CD14-positive monocyte (primary cell): ENCODE measurements at regions not wholly inside any gene's neighbourhood (a gene's known extent, or its start where the extent isn't known, plus 50 kb on each side); places are given as distances from the start of the nearest gene placed in this dataset.

Experiments used
- DNase-seq, 3 donors: peaks; one replicate each; pipeline ENCODE4 v3.0.0-alpha.2; 2011 to 2022
- H2AFZ ChIP-seq: 2 replicates; pipeline ENCODE4 v1.6.0; 2012; ENCODE audit warnings: mild to moderate bottlenecking, low read depth, low read length, inconsistent platforms; ENCODE audit not compliant: insufficient read depth, poor library complexity, severe bottlenecking
- H3K27ac ChIP-seq, 2 donors: 1 replicate in 1 of 2; 2 replicates in 1 of 2; pipeline ENCODE4 v1.5.1; 2012 to 2013; ENCODE audit warnings: low read length in 2 of 2, control low read depth in 1 of 2, inconsistent platforms in 1 of 2, low read depth in 1 of 2, mild to moderate bottlenecking in 1 of 2
- H3K27me3 ChIP-seq, 2 donors: one replicate each; pipeline versions ENCODE4 v1.6.0 to v1.6.1; 2011 to 2013; ENCODE audit warnings: low read length in 2 of 2; ENCODE audit not compliant: control insufficient read depth in 2 of 2, insufficient read depth in 2 of 2
- H3K36me3 ChIP-seq, 2 donors: replicated peaks in 1 of 2; 1 replicate in 1 of 2; 2 replicates in 1 of 2; pipeline versions ENCODE4 v1.5.1 to v1.6.1; 2012 to 2013; ENCODE audit warnings: low read length in 2 of 2, control low read depth in 1 of 2, inconsistent platforms in 1 of 2, mild to moderate bottlenecking in 1 of 2; ENCODE audit not compliant: insufficient read depth in 2 of 2, control insufficient read depth in 1 of 2
- H3K4me1 ChIP-seq, 2 donors: 1 replicate in 1 of 2; 2 replicates in 1 of 2; pipeline versions ENCODE4 v1.5.1 to v1.6.1; 2012 to 2013; ENCODE audit warnings: low read length in 2 of 2, control low read depth in 1 of 2, inconsistent platforms in 1 of 2, mild to moderate bottlenecking in 1 of 2, moderate library complexity in 1 of 2; ENCODE audit not compliant: insufficient read depth in 2 of 2, control insufficient read depth in 1 of 2
- H3K4me2 ChIP-seq: replicated peaks from 2 replicates; pipeline ENCODE3; 2012; ENCODE audit warnings: low read length, moderate library complexity, mild to moderate bottlenecking; ENCODE audit not compliant: poor library complexity, severe bottlenecking; ENCODE audit errors: extremely low read depth
- H3K4me3 ChIP-seq, 3 experiments: fragments of 200-600 bp in 1 of 3; sonication (generic) in 1 of 3; replicated peaks in 1 of 3; 1 replicate in 2 of 3; 2 replicates in 1 of 3; pipeline ENCODE4 v1.5.1; 2011 to 2013; ENCODE audit warnings: low read length in 3 of 3, mild to moderate bottlenecking in 3 of 3, control low read depth in 2 of 3, low read depth in 2 of 3, inconsistent platforms in 1 of 3, moderate library complexity in 1 of 3
- H3K79me2 ChIP-seq: 2 replicates; pipeline ENCODE4 v1.6.0; 2012; ENCODE audit warnings: mild to moderate bottlenecking, control low read depth, inconsistent platforms, low read length, moderate library complexity; ENCODE audit not compliant: insufficient read depth
- H3K9ac ChIP-seq: 2 replicates; pipeline ENCODE4 v1.6.0; 2017; ENCODE audit warnings: low read length, mild to moderate bottlenecking; ENCODE audit not compliant: insufficient read depth, poor library complexity, severe bottlenecking
- H3K9me3 ChIP-seq, 2 donors: replicated peaks in 1 of 2; 1 replicate in 1 of 2; 2 replicates in 1 of 2; pipeline versions ENCODE4 v1.5.1 to v1.6.1; 2012 to 2013; ENCODE audit warnings: low read length in 2 of 2, control low read depth in 1 of 2; ENCODE audit not compliant: control insufficient read depth in 1 of 2, insufficient read depth in 1 of 2
- H4K20me1 ChIP-seq: 2 replicates; pipeline ENCODE4 v1.6.0; 2012; ENCODE audit warnings: mild to moderate bottlenecking, low read length, control low read depth, moderate library complexity; ENCODE audit not compliant: insufficient read depth
- H3K27ac Mint-ChIP-seq, 7 donors: one replicate each; pipeline ENCODE4 v1.8.0; 2020; ENCODE audit warnings: mild to moderate bottlenecking in 7 of 7, mixed read lengths in 7 of 7, moderate library complexity in 6 of 7, inconsistent platforms in 2 of 7
- H3K27me3 Mint-ChIP-seq, 3 donors: one replicate each; pipeline ENCODE4 v1.8.0; 2021 to 2022; ENCODE audit warnings: low read depth in 3 of 3, mild to moderate bottlenecking in 3 of 3, mixed read lengths in 3 of 3, moderate library complexity in 3 of 3, inconsistent platforms in 1 of 3
- H3K36me3 Mint-ChIP-seq, 2 donors: one replicate each; pipeline ENCODE4 v1.8.0; 2020; ENCODE audit warnings: mixed read lengths in 2 of 2, inconsistent platforms in 1 of 2, mild to moderate bottlenecking in 1 of 2
- H3K4me1 Mint-ChIP-seq: one replicate; pipeline ENCODE4 v1.8.0; 2020; ENCODE audit warnings: mild to moderate bottlenecking, mixed read lengths
- H3K4me3 Mint-ChIP-seq, 2 donors: one replicate each; pipeline ENCODE4 v1.8.0; 2020; ENCODE audit warnings: mild to moderate bottlenecking in 2 of 2, mixed read lengths in 2 of 2, moderate library complexity in 1 of 2
- H3K9me3 Mint-ChIP-seq, 7 donors: one replicate each; pipeline ENCODE4 v1.8.0; 2020 to 2022; ENCODE audit warnings: mixed read lengths in 7 of 7, mild to moderate bottlenecking in 6 of 7, moderate library complexity in 6 of 7, inconsistent platforms in 2 of 7
- WGBS: methylation state at CpG from one replicate; pipeline ENCODE4 v1.1.5; 2013; ENCODE audit warnings: missing lambda C conversion rate; ENCODE audit not compliant: insufficient coverage; 5-methylcytosine and 5-hydroxymethylcytosine counted together
- intact Hi-C, 2 donors: fragments of 100-400 bp; cut with micrococcal nuclease; formaldehyde crosslinking; loops; one replicate each; pipeline versions ENCODE4 v1.15.0 to v1.15.1; 2023
- TF ChIP-seq, protein P1 (sequence below): fragments of 200-600 bp; IDR thresholded peaks from one replicate; pipeline ENCODE4 v1.8.0; 2022; ENCODE audit warnings: antibody characterized with exemption, mild to moderate bottlenecking

DNA sequence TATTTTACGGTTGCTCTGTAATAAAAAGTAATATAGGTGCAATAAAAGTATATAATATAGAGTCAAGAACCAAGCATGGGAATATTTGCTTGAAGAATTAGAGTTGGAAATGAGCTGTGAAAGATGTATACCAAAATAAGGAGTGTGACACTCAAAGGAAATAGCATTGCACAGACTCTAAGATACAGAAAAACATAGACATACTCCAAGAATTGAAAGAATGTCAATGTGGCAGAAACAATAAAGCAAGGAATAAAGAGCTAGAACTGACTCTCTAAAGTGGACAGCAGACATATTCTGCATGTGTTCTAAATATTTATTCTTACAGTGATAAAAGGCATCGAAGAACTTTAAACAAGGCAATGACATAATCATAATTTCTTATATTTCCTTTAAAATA, 561.1 kb upstream of the SETBP1 start:
- Histone ChIP-seq H3K4me1 (no peaks in the 10 kb centered on the region), H3K9me3 (no peaks in the 10 kb centered on the region), H2AFZ (no peak overlapping the region), H4K20me1 (no peaks in the 10 kb centered on the region), H3K36me3 (no peaks in the 10 kb centered on the region), H3K9ac (no peak overlapping the region), H3K27ac (no peak overlapping the region), H3K4me3 (no peak overlapping the region), H3K4me2 (no peak overlapping the region), H3K79me2 (no peaks in the 10 kb centered on the region), H3K27me3 (no peaks in the 10 kb centered on the region)
- Mint-ChIP-seq H3K4me3 (no peak overlapping the region), H3K27ac (no peak overlapping the region), H3K4me1 (no peaks in the 10 kb centered on the region), H3K36me3 (no peaks in the 10 kb centered on the region), H3K27me3 (no peaks in the 10 kb centered on the region), H3K9me3 (no peaks in the 10 kb centered on the region)
- WGBS = no CpG with 5 or more reads among the region's 2 CpGs
- DNase-seq = no peak
- TF ChIP-seq, protein P1, sequence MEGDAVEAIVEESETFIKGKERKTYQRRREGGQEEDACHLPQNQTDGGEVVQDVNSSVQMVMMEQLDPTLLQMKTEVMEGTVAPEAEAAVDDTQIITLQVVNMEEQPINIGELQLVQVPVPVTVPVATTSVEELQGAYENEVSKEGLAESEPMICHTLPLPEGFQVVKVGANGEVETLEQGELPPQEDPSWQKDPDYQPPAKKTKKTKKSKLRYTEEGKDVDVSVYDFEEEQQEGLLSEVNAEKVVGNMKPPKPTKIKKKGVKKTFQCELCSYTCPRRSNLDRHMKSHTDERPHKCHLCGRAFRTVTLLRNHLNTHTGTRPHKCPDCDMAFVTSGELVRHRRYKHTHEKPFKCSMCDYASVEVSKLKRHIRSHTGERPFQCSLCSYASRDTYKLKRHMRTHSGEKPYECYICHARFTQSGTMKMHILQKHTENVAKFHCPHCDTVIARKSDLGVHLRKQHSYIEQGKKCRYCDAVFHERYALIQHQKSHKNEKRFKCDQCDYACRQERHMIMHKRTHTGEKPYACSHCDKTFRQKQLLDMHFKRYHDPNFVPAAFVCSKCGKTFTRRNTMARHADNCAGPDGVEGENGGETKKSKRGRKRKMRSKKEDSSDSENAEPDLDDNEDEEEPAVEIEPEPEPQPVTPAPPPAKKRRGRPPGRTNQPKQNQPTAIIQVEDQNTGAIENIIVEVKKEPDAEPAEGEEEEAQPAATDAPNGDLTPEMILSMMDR = no peak
- intact Hi-C loops = no loop called here

- no peaks in the 10 kb centered on the region for H3K9me3 ChIP-seq
- H3K9me3 Mint-ChIP-seq = no peaks in the 10 kb centered on the region
- H3K4me3 ChIP-seq = no peak overlapping the region
- peaks cover 0 to 2% (median 0%) of the 10 kb centered on the region in 3 donors for H3K27me3 Mint-ChIP-seq
- H3K27me3 ChIP-seq = no peaks in the 10 kb centered on the region
- no peak overlapping the region for H3K27ac ChIP-seq
- no peak overlapping the region for H3K4me2 ChIP-seq
- no peak for DNase-seq
- intact Hi-C loops = no loop called here
- H3K36me3 Mint-ChIP-seq = no peaks in the 10 kb centered on the region
- H3K4me1 ChIP-seq = no peaks in the 10 kb centered on the region
- 100% methylated on average over 1 of the region's 2 CpGs for WGBS
- H3K36me3 ChIP-seq = no peaks in the 10 kb centered on the region
- H4K20me1 ChIP-seq = no peaks in the 10 kb centered on the region
- H2AFZ ChIP-seq = no peak overlapping the region
- H3K9ac ChIP-seq = no peak overlapping the region
- H3K4me1 Mint-ChIP-seq = no peaks in the 10 kb centered on the region
- H3K79me2 ChIP-seq = no peaks in the 10 kb centered on the region
- TF ChIP-seq, protein P1 = no peak
- no peak overlapping the region for H3K27ac Mint-ChIP-seq
- H3K4me3 Mint-ChIP-seq = no peak overlapping the region
Measured at GRCh38 chr18:44123743-44124142, 556.9 kb upstream of the SETBP1 start.
